HG02970 (cell line): ENCODE measurements at regions not wholly inside any gene's neighbourhood (a gene's known extent, or its start where the extent isn't known, plus 50 kb on each side); places are given as distances from the start of the nearest gene placed in this dataset.

Experiments
- ATAC-seq: cut with Tn5 transposase; IDR thresholded peaks from one replicate; pipeline ENCODE4 v1.9.1; 2021; ENCODE audit warnings: mild to moderate bottlenecking, moderate library complexity, moderate number of reproducible peaks; ENCODE audit not compliant: unreplicated experiment, low FRiP score

DNA sequence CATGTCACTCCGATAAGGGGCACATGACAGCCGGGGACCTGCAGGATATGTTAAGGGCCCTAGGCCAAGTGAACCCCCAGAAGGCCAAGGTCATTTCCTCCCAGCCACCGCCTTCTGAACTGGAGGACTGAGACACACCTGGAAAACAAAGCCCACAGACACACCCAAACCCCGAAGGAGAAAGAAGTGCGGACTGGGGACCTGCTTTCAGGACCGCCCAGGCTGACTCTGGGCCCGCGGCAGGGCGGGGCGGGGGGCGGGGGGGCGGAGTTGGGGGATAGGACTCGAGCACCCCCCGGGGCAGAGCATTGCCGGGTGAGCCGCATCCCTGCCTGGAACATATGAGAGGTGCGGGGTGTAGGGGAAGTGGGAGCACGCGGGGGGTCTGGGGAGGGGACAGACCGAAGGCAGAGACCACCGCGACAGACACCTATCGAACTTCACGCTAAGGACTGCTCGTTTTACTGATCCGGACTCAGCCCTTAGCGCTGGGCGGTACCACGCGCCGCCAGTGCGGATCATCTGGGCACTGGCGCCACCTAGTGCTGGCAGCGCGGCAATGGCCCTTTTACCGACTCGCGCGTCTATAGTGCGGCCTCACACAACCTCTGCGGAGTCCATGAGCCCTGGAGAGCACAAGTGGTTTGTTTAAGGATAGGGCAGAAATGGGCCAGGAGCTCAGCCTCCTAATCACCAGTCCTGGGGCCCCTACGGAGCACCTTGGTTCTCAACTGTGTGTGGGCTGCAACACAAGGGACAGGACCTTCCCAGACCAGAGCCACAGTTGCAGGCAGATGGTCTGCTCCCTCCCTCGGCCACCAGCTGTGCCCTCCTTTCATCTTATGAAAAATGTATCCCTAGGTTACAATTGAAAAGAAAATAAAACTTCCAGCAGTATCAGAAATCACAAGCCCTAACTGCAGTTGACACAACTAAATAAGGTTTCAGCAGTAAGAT, 157.6 kb downstream of the HERPUD2 start:
- peak; percentile 98 for ATAC-seq

DNA sequence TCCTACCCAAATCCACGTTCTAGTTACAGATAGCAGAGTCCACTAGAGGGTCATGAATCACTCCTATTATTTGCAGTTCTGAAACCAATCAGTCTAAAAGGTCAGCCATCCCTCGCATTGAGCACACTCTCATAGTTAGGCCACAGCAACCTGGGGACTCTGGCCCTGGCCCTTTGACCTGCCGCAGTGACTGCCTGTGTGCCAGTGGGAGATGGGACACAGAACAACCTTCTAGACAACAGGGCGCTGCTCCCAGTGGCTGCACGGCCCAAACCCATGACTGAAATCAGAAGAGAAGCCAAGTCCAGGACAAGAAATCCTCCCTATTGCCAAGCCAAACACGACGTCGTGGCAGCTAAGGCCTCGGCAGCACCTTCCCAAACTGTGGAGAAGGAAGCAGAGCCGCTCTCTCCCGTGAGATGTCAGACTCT, 158.5 kb downstream of the HERPUD2 start:
- ATAC-seq, result no peak

DNA sequence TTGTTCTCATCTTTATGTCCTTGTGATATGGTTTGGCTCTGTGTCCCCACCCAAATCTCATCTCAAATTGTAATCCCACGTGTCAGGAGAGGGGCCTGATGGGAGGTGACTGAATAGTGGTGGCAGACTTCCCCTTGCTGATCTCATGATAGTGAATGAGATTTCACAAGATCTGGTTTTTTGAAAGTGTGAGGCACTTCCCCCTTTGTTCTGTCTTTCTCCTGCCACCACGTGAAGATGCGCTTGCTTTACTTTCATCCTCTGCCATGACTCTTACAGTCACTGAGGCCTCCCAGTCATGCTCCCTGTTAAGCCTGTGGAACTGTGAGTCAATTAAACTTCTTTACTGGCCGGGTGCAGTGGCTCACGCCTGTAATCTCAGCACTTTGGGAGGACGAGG, 161.0 kb downstream of the HERPUD2 start:
- ATAC-seq, result no peak

DNA sequence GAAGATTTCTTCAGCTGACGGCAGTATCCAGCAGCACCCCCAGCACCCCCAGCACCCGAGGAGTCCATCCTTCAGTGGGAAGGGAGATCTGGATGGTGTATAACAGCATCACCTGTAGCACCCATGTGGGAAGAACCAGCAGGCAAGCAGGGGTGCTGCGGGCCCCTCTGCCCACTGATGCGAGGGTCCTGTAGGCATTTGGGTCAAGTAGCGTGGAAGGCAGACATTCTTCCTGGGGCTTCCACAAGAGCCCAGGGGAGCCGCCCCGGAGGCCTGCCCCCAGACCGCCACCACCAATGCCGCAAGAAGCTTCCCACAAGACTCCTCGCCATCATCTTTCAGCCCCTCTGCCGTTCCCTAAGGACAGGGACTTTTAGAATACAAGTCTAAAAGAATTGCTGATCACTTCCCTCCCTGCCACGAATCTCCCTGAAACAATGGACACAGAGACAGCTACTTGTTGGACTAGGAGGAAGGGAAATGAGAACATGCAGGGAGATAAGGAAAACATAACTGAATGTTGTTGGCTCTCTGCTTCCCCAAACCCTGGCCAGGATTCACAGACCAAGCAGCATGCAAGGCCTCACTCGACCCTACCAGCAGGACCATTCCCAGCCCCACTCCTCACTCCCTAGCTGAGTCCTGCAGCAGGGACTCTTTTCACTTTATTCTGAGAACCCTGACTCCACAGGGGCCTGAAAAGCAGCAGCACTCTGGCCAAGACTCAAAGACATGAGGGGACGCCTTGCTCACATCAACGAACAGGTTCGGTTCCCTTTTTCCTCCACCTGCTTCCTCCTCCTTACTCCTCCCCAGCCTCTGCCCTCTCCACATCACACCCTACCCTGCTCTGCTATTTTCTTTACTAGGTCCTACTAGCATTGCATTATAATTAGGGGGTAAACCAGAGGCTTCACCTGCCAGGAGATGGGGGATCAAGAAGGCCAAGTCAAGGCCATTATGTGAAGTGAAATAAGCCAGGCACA, 164.5 kb downstream of the HERPUD2 start:
- ATAC-seq, result no peak

DNA sequence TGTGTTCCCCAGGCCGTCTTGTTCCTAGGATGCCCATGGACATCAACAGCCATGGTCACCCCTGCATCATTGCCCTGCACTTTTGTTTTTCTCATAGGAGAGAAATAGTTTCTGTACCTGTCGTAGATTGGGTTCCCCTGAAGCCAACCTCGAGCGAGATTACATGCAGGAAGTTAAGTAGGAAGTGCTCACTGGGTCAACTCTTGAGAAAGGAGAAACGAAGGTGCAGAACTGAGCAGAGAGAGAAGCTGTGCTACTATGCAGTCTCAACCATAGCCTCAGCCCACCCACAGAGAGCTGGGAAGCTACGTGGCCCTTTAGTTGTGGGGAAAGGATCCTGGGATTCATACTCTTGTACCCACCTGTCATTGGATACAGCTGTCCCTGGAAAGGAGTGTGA, 165.2 kb downstream of the HERPUD2 start:
- ATAC-seq, result no peak

DNA sequence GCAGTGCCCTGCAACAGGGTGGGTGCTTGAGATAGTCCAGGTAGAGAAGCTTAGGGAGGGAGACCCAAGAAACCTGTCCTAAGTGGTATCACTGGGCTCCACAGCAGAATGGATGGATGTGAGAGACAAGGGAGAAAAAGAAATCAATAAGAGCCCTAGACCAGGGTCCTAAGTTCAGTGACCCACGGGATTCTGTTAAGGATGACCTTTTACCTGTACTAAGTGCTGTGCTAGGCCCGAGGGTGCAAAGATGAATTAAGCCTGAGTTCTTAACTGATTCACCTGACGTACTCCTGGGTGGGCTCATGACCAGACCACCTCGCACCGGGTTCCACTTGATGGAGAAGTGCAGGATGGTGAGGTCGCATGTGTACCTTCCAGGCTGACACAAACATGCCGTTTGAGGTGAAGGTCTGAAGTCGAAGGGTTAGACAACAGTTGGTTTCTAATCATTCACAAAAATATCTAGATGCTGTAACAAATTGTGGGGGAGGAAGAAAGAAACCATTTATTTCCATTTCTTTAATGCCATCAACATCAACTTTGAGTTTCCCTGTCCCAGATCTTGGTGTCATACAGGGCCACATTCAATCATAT, 166.5 kb downstream of the HERPUD2 start:
- ATAC-seq, result no peak

DNA sequence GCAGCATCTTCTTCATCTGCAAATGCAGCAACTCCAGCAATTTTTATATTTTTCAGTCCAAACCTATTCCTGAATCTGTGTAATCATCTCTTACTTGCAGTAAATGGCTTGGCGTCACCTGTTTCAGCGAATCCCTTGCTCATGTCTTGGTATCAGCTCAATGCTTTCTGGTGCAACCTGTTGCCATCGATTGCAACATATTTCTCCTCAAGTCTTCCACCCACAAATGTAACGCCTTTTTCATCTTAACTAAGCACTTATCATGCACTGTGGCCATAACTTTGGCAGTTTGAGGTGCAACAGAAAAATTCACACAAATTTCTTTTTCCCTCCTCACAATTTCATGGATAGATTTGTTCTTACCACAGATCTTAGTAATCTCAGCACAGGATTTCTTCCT, 168.3 kb downstream of the HERPUD2 start:
- no peak for ATAC-seq

DNA sequence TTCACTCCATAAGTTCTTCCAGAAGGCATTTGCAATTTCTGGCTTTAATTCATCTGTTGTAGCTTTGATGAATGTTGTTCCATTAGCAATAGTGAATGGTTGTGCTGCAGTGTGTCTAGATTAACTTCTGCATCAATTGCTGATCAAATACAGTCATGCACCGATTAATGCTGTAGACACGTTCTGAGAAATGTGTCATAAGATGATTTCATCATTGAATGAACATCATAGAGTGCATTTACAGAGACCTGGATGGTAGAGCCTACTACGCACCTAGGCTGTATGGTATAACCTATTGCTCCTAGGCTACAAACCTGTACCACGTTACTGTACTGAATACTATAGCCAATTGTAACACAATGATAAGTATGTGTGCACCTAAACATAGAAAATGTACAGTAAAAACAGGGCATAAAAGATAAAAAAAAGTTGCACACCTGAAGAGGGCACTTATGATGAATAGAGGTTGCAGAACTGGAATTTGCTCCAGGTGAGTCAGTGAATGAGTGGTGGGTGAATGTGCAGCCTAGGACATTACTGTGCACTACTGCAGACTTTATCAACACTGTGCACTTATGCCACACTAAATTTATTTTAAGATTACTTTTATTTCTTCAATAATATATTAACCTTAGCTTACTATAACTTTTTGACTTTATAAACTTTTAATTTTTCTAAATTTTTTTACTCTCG, 170.7 kb downstream of the HERPUD2 start:
- no peak for ATAC-seq

DNA sequence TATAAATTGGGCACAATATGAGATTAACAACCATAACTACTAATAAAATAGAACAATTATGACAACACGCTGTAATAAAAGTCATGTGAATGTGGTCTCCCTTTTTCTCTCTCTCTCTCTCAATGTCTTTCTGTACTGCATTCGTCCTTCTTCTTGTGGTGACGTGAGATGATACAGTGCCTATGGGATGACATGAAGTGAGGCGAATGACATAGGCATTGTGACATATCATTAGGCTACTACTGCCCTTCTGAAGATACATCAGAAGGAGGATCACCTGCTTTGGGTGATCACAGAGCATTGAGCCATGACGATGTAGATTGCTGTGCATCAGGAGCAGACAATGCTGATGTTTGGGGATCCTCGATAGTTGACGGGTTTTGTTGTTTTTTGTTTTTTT, 171.6 kb downstream of the HERPUD2 start:
- no peak for ATAC-seq

DNA sequence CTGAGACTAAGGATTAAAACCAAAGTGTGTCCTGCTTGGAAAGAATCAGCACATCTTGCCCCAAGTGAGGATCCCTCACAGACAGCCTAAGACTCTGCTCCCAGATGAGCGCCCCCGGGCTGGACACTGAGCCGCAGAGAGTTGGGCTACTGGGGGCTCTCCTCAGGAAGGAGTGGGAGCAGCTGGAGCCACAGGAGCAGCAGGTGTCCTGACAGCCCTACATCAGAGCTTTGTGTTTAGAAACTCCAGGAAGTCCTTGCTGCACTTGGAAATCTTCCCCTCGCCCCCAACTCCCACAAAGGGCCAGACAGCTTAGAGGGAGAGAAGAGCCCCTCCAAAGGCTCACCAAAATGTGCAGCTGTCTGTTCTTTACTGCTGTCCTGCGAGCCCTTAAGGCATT, 172.2 kb downstream of the HERPUD2 start:
- no peak for ATAC-seq

DNA sequence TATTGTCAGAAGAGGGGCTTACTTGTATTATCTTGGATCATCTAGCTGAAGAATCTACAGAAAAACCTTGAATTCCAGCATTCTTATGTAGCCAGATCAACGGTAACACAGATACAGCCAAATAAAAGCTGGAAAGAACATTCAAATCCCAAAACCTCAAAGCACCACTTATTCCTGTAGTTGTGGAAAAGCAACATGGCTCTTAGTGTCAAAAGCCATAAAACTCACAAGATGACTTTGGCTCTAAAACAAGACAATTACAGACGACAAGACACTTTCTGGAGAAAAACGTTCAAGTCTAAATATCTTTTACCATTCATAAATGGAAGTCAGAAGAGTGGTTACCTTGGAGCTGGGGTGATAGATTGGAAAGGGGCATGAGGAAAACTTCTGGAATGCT, 173.0 kb downstream of the HERPUD2 start:
- ATAC-seq, result no peak

DNA sequence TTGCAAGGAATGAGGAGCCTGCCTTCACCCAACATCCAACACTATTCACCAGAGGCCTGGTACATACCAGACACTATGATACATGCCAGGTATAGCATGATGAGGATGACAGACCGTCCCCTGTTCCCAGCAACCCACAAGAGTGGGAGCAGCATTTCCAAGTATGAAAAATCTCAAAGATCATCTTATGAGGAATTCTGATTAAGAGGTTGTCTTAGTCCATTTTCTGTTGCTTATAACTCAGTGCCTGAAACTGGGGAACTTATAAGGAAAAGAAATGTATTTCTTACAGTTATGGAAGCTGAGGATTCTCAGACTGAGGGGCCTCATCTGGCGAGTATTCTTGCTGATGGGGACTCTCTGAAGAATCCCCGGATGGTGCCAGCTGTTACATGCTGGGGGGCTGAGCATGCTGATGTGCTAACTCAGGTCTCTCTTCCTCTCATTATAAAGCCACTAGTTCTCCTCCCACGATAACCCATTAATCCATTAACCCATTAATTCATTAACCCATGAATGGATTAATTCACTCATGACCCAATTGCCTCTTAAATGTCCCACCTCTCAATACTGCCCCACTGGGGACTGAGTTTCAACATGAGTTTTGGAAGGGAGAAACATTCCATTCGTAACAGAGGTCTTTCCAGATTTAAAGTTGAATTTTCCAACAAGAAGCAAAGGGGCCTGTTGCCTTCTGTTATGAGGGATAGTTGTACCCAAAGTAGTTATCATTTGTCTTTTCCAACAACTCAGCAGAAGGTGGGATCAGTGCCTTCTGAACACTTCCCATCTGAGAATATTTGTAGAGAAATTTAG, 173.9 kb downstream of the HERPUD2 start:
- no peak for ATAC-seq

DNA sequence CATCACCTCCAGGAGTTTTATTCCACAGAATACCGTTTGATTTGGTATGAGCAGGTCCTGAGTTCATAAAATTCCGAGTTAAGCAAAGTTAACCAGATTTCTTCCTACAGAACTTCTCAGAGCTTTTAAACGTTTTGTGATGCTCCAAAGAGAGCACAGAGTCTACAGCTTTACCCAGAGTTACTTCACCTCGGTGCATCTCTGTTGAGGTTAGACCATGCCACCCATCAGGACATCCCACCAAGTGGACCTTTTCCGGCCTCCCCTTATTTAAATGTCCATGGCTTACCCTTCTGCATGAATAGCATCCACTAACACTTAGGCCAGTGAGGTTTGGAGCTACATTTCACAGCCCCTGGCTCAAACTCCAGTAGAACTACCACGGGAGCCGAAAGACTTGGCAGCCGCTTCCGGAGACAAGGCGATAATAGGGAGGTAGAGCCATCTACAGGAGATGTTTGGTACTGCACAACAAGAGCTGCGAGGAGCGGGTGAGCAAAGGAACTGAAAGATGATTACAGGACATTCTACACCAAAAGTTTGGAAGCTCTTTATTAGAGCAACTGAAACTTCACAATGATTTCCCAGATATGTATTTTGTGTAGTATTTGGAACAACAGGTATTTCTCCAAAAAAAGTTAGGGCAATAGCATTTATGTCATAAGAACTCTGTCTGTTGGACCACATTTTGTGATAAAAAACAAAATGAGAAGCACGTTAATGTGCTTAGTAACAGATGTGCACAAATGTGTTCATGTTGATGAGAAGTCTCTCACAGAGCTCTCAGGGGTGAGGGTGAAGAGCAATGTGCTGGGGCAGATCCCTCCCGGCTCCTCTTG, 174.7 kb downstream of the HERPUD2 start:
- ATAC-seq, result peak; percentile 55

DNA sequence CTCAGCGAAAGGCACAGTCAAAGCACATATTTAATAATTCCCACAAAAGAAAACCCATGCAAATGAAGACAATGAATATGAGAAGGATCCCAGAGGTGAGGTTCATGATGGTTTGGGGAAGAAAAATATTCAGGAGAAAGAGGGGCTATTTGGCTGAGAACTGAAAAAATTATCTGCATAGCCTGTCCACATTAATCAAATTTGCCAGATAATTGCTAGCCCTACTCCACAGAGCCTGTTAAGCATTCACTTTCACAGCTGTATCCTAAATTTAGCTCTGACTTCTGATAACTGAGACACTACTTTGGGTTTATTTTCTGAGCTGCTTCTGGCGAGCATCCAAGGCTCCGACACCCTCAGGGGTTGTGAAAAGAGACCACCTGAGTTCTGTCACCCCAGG, 176.2 kb downstream of the HERPUD2 start:
- no peak for ATAC-seq

DNA sequence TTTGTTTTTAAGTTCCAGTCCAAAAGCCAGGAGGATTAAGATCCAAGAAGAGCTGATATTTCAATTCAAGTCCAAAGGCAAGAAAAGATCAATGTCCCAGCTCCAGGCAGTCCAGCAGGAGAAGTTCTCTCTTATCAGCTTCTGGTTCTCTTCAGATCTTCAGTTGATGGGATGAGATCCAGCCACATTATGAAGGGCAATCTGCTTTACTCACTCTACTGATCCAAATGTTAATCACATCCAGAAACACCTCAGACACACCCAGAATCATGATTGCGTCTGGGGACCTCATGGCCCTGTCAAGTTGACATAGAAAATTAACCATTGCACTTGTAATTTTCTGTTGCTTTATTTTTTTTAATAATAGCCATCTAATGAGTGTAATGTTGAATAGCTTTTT, 178.4 kb downstream of the HERPUD2 start:
- ATAC-seq, result no peak

DNA sequence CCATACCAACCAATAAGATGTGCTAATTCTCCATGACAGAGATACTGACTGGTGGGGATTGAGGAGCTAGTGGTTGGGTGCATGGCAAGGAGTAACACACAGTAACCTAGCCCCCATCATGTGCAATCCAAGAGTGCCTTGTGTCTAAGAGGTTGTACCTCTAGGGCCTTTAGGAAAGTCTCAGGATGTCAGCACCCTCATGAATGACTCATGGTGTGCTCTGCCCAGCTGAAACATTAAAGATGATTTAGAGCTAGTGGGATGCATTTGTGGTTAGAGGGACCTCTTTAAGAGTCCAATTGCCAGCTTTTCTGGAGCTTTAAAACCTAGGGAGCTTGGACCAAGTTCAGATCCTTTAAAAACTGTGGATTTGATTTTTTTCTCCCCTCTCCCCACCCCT, 181.1 kb downstream of the HERPUD2 start:
- ATAC-seq, result no peak

DNA sequence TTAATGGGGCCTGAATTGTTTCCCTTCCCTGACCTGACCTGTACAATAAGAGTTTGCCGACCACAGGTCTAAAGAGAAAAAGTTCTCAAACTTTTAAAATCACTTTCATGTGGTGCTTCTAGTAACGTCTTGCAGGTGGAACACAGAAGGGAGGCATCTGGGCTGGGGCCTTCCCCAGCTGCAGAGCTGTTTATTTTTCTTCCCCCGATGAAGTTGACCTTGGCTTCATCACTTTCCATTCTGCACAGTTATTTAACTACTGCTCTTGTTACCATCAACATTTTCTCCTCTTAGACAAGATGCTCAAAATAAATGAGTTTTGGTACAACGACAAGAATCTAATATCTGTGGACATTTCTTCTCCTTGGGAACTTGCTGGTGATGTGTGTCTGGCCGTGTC, 181.7 kb downstream of the HERPUD2 start:
- ATAC-seq, result no peak

DNA sequence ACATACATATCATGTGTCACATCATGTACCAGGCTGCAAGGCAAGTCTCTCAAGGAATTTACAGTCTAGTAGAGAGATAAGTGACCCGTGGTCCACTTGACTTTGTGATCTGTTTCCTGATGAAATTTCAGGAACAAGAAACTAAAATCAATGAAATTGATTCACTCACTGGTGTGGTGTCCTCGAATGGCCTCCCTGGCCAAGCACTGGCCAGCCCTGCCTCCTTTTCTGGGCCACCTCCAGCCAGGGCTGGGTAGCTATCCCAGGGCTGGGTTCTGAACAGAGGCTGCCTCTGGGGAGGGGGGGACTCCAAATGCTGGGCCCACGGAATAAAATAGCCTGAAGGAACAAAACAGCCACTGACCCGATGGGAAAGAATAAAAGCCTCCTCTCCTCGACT, 182.2 kb downstream of the HERPUD2 start:
- no peak for ATAC-seq
